ENCODE measurements at regions not wholly inside any gene's neighbourhood (a gene's known extent, or its start where the extent isn't known, plus 50 kb on each side); places are given as distances from the start of the nearest gene placed in this dataset.

- no peak for TF ChIP-seq CTCF (conservative IDR thresholded peaks at IDR 0.05; ENCODE audit: control insufficient read depth, insufficient read depth, low read depth, low read length)
These were observed 68.8 kb upstream of the ABL1 start for GRCh38 chr9:130766021-130766926.

GRCh38 chr9:130766927-130767307 is 68.1 kb upstream of the ABL1 start:
- DNase-seq (ENCODE audit: low read depth), result no peak
- no peak for TF ChIP-seq CTCF (conservative IDR thresholded peaks at IDR 0.05; ENCODE audit: control insufficient read depth, insufficient read depth, low read depth, low read length)
- H3K4me3 ChIP-seq (ENCODE audit: control insufficient read depth, low read depth, low read length), result no peak overlapping the region

More at GRCh38 chr9:130766021-130766926, 68.8 kb upstream of the ABL1 start:
- no peak for DNase-seq (ENCODE audit: low read depth)
- H3K4me3 ChIP-seq (ENCODE audit: control insufficient read depth, low read depth, low read length), result no peak overlapping the region

GRCh38 chr9:130768265-130768664 is 66.8 kb upstream of the ABL1 start:
- peak; percentile 19 for DNase-seq (ENCODE audit: low read depth)
- TF ChIP-seq CTCF (conservative IDR thresholded peaks at IDR 0.05; ENCODE audit: control insufficient read depth, insufficient read depth, low read depth, low read length), result no peak
- H3K4me3 ChIP-seq (ENCODE audit: control insufficient read depth, low read depth, low read length), result no peak overlapping the region

GRCh38 chr9:130768891-130769403 is 66.1 kb upstream of the ABL1 start:
- no peak for TF ChIP-seq CTCF (conservative IDR thresholded peaks at IDR 0.05; ENCODE audit: control insufficient read depth, insufficient read depth, low read depth, low read length)
- no peak overlapping the region for H3K4me3 ChIP-seq (ENCODE audit: control insufficient read depth, low read depth, low read length)
- no peak for DNase-seq (ENCODE audit: low read depth)

- TF ChIP-seq CTCF (conservative IDR thresholded peaks at IDR 0.05; ENCODE audit: control insufficient read depth, insufficient read depth, low read depth, low read length), result no peak
- no peak overlapping the region for H3K4me3 ChIP-seq (ENCODE audit: control insufficient read depth, low read depth, low read length)
- DNase-seq (ENCODE audit: low read depth), result no peak
These were observed 65.0 kb upstream of the ABL1 start for GRCh38 chr9:130770093-130770492.

- DNase-seq (ENCODE audit: low read depth), result peak; percentile 84
- H3K4me3 ChIP-seq (ENCODE audit: control insufficient read depth, low read depth, low read length), result no peak overlapping the region
- TF ChIP-seq CTCF (conservative IDR thresholded peaks at IDR 0.05; ENCODE audit: control insufficient read depth, insufficient read depth, low read depth, low read length), result peak; percentile 66
These were observed 64.2 kb upstream of the ABL1 start for GRCh38 chr9:130770679-130771442.
